Activated CD8-positive, alpha-beta T cell treated with anti-CD3 and anti-CD28 coated beads, Interleukin-2, amount 10 ng/mL, durations not matched to agents 7 days and 5 days (primary cell): ENCODE measurements at regions not wholly inside any gene's neighbourhood (a gene's known extent, or its start where the extent isn't known, plus 50 kb on each side); places are given as distances from the start of the nearest gene placed in this dataset.

Experiments
- ATAC-seq: fragments of 150-1000 bp; cut with Tn5 transposase; one replicate; pipeline ENCODE4 v1.10.0; 2021; ENCODE audit warnings: moderate library complexity
- CTCF ChIA-PET: fragments of 350-600 bp; sonication (Branson Sonifier 250); formaldehyde crosslinking; loops from one replicate; lab custom pipeline; 2021; ENCODE audit warnings: antibody characterized with exemption; lab: Charles Lee
- POLR2A ChIA-PET: fragments of 350-600 bp; sonication (Branson Sonifier 250); formaldehyde crosslinking; loops from one replicate; lab custom pipeline; 2021; ENCODE audit warnings: antibody characterized with exemption; lab: Charles Lee
- DNase-seq: peaks from one replicate; pipeline ENCODE4 v3.0.0-alpha.2; 2020
- H3K27ac Mint-ChIP-seq: one replicate; pipeline ENCODE4 v1.8.0; 2021; ENCODE audit warnings: mild to moderate bottlenecking, mixed read lengths
- H3K27me3 Mint-ChIP-seq: one replicate; pipeline ENCODE4 v1.8.0; 2021; ENCODE audit warnings: low read depth, mixed read lengths
- H3K36me3 Mint-ChIP-seq: one replicate; pipeline ENCODE4 v1.8.0; 2021; ENCODE audit warnings: low read depth, mixed read lengths
- H3K4me1 Mint-ChIP-seq: one replicate; pipeline ENCODE4 v1.8.0; 2021; ENCODE audit warnings: low read depth, mixed read lengths
- H3K4me3 Mint-ChIP-seq: one replicate; pipeline ENCODE4 v1.8.0; 2021; ENCODE audit warnings: mild to moderate bottlenecking, mixed read lengths
- H3K9me3 Mint-ChIP-seq: one replicate; pipeline ENCODE4 v1.8.0; 2022; ENCODE audit warnings: mixed read lengths; ENCODE audit not compliant: insufficient read depth

GRCh38 chr9:84598921-84599636 lies 70.5 kb upstream of the NTRK2 start:
- no peaks in the 10 kb centered on the region for H3K9me3 Mint-ChIP-seq
- DNase-seq = no peak
- ATAC-seq = no peak
- peaks cover 6% of the 10 kb centered on the region for H3K4me1 Mint-ChIP-seq
- POLR2A ChIA-PET = no interaction called here
- CTCF ChIA-PET = no interaction called here
- no peak overlapping the region for H3K27ac Mint-ChIP-seq
- H3K27me3 Mint-ChIP-seq = peaks cover 2% of the 10 kb centered on the region
- no peak overlapping the region for H3K4me3 Mint-ChIP-seq
- H3K36me3 Mint-ChIP-seq = no peaks in the 10 kb centered on the region

- peaks cover 6% of the 10 kb centered on the region for H3K4me1 Mint-ChIP-seq
- peaks cover 2% of the 10 kb centered on the region for H3K27me3 Mint-ChIP-seq
- H3K4me3 Mint-ChIP-seq = no peak overlapping the region
- ChIA-PET CTCF (no interaction called here), POLR2A (no interaction called here)
- no peaks in the 10 kb centered on the region for H3K9me3 Mint-ChIP-seq
- ATAC-seq = no peak
- no peak for DNase-seq
- no peaks in the 10 kb centered on the region for H3K36me3 Mint-ChIP-seq
- no peak overlapping the region for H3K27ac Mint-ChIP-seq
These were observed 68.8 kb upstream of the NTRK2 start for GRCh38 chr9:84600739-84601138.

GRCh38 chr9:84604223-84604622 lies 65.3 kb upstream of the NTRK2 start:
- Mint-ChIP-seq H3K36me3 (no peaks in the 10 kb centered on the region), H3K4me1 (no peaks in the 10 kb centered on the region)
- CTCF ChIA-PET = no interaction called here

GRCh38 chr9:84609779-84610178 lies 59.8 kb upstream of the NTRK2 start:
- ChIA-PET CTCF (no interaction called here), POLR2A (no interaction called here)
- no peaks in the 10 kb centered on the region for H3K4me1 Mint-ChIP-seq
- no peaks in the 10 kb centered on the region for H3K27me3 Mint-ChIP-seq
- no peak overlapping the region for H3K27ac Mint-ChIP-seq
- DNase-seq (no peak), ATAC-seq (no peak)
- H3K9me3 Mint-ChIP-seq = peaks cover 6% of the 10 kb centered on the region
- no peaks in the 10 kb centered on the region for H3K36me3 Mint-ChIP-seq
- no peak overlapping the region for H3K4me3 Mint-ChIP-seq

More at GRCh38 chr9:84604223-84604622, 65.3 kb upstream of the NTRK2 start:
- no peaks in the 10 kb centered on the region for H3K27me3 Mint-ChIP-seq
- ATAC-seq (no peak), DNase-seq (no peak)
- H3K9me3 Mint-ChIP-seq = peaks cover 3% of the 10 kb centered on the region
- POLR2A ChIA-PET = no interaction called here
- no peak overlapping the region for H3K4me3 Mint-ChIP-seq
- H3K27ac Mint-ChIP-seq = no peak overlapping the region

- CTCF ChIA-PET = no interaction called here
These were observed 56.1 kb upstream of the NTRK2 start for GRCh38 chr9:84613431-84613830.

GRCh38 chr9:84615544-84615943 lies 54.0 kb upstream of the NTRK2 start:
- CTCF ChIA-PET = no interaction called here
- H3K4me3 Mint-ChIP-seq = no peak overlapping the region
- no peaks in the 10 kb centered on the region for H3K9me3 Mint-ChIP-seq
- no peaks in the 10 kb centered on the region for H3K4me1 Mint-ChIP-seq
- H3K27me3 Mint-ChIP-seq = peaks cover 2% of the 10 kb centered on the region
- ATAC-seq (no peak), DNase-seq (no peak)
- POLR2A ChIA-PET = no interaction called here
- no peak overlapping the region for H3K27ac Mint-ChIP-seq
- H3K36me3 Mint-ChIP-seq = no peaks in the 10 kb centered on the region

More at GRCh38 chr9:84613431-84613830, 56.1 kb upstream of the NTRK2 start:
- no peaks in the 10 kb centered on the region for H3K4me1 Mint-ChIP-seq
- no peak for ATAC-seq
- POLR2A ChIA-PET = no interaction called here
- no peaks in the 10 kb centered on the region for H3K36me3 Mint-ChIP-seq
- no peak overlapping the region for H3K4me3 Mint-ChIP-seq
- no peaks in the 10 kb centered on the region for H3K27me3 Mint-ChIP-seq
- H3K9me3 Mint-ChIP-seq = peaks cover 6% of the 10 kb centered on the region
- H3K27ac Mint-ChIP-seq = no peak overlapping the region
- DNase-seq = no peak

- Mint-ChIP-seq H3K4me3 (no peak overlapping the region), H3K4me1 (no peaks in the 10 kb centered on the region), H3K27me3 (peaks cover 2% of the 10 kb centered on the region), H3K36me3 (no peaks in the 10 kb centered on the region), H3K27ac (no peak overlapping the region), H3K9me3 (no peaks in the 10 kb centered on the region)
- no peak for ATAC-seq
- DNase-seq = no peak
- POLR2A ChIA-PET = no interaction called here
- CTCF ChIA-PET = no interaction called here
These were observed 52.0 kb upstream of the NTRK2 start for GRCh38 chr9:84617411-84618029.
